22Rv1 (cell line): ENCODE measurements at regions not wholly inside any gene's neighbourhood (a gene's known extent, or its start where the extent isn't known, plus 50 kb on each side); places are given as distances from the start of the nearest gene placed in this dataset.

Experiments used
- H3K27ac ChIP-seq: fragments of 450-650 bp; 2 replicates; pipeline ENCODE4 v1.5.1; 2017
- ZFX ChIP-seq: fragments of 450-650 bp; IDR thresholded peaks from 2 replicates; pipeline ENCODE4 v1.6.1; 2017; ENCODE audit warnings: antibody characterized with exemption, borderline replicate concordance
- TF ChIP-seq, protein P1 (sequence below): fragments of 450-650 bp; IDR thresholded peaks from 2 replicates; pipeline ENCODE4 v1.5.1; 2017; ENCODE audit warnings: mild to moderate bottlenecking

DNA sequence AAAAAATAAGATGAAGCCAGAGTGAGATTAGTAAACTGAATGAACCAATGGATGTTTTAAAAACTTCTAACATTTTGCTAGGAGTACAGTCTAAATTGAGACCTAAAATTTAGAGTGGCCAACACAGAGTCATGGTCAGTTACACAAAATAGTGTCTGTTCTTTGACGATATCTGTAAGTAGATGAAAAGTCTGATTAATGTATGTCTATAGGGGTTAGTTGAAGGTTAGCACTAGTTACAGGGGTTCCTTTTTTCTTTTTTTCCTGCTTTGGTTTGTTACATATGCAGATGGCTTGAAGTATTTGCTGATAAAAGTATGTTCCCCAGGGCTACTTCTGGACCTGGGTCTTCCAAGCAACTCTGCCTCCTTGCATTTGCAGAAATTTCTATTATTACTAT, 90.1 kb upstream of the MTPN start:
- H3K27ac ChIP-seq, result no peak overlapping the region
- no peak for TF ChIP-seq ZFX
- TF ChIP-seq, protein P1, sequence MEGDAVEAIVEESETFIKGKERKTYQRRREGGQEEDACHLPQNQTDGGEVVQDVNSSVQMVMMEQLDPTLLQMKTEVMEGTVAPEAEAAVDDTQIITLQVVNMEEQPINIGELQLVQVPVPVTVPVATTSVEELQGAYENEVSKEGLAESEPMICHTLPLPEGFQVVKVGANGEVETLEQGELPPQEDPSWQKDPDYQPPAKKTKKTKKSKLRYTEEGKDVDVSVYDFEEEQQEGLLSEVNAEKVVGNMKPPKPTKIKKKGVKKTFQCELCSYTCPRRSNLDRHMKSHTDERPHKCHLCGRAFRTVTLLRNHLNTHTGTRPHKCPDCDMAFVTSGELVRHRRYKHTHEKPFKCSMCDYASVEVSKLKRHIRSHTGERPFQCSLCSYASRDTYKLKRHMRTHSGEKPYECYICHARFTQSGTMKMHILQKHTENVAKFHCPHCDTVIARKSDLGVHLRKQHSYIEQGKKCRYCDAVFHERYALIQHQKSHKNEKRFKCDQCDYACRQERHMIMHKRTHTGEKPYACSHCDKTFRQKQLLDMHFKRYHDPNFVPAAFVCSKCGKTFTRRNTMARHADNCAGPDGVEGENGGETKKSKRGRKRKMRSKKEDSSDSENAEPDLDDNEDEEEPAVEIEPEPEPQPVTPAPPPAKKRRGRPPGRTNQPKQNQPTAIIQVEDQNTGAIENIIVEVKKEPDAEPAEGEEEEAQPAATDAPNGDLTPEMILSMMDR, result no peak

DNA sequence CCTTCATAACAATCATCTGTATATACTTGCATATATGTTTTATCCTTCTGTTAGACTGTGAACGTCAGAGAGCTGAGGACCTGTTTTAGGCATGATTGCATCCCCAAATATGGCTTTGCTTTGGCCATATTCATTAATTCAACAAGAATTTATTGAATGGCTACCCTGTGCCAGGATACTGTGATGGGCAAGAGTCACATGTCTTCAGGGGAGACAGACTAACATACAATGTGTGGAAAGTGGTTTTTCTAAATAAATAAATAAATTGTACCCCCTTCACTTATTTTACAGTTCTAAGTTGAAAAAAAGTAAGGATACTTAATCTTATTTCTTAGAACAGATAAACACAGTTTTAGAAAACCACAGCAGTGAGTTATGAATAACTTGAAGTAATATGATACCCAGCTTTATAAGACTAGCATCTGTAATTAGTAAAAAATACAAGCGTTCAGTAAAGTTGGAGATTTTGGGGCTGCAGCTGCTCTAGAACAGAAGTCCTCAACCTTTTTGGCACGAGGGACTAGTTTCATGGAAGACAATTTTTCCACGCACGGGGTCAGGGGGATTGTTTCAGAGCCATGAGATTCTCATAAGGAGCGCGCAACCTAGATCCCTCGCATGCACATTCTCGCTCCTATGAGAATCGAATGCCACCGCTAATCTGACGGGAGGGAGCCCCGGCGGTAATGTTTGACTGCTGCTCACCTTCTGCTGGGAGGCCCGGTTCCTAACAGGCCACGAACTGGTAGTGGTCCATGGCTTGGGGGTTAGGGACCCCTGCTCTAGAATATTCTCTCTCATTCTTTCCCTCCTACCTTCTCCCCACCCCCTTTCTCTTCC, 89.4 kb upstream of the MTPN start:
- TF ChIP-seq, protein P1, result no peak
- TF ChIP-seq ZFX, result no peak

DNA sequence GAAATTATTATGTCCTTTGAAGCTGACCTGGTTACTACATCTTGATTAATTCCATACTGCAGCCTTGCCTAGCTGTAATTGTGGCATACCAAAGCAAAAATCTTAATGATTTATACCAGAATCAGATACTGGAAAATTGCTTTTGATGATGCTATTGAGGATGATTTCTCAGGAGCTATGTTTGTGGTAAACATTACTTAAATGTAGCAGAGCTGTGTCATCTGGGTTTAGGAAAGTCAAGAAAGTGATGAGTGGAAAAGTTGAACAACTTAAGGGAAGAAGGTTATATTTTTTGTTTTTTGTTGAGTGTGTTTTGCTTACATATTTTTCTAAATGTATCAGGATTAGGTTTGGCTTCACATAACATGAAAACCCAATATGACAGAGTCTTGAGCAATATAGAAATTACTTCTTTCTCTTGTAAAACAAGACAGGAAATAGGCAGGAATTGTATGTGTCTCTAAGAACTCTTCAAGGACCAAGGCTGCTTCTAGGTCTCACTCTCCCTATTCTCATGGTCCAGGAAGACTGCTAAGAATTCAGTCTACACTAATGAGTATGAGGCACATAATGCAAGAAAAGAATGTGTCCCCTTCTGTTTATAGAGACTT, 87.6 kb upstream of the MTPN start:
- TF ChIP-seq, protein P1, result no peak
- no peak for TF ChIP-seq ZFX
- H3K27ac ChIP-seq, result no peak overlapping the region

More for the DNA sequence above, 89.4 kb upstream of the MTPN start:
- H3K27ac ChIP-seq, result no peak overlapping the region

DNA sequence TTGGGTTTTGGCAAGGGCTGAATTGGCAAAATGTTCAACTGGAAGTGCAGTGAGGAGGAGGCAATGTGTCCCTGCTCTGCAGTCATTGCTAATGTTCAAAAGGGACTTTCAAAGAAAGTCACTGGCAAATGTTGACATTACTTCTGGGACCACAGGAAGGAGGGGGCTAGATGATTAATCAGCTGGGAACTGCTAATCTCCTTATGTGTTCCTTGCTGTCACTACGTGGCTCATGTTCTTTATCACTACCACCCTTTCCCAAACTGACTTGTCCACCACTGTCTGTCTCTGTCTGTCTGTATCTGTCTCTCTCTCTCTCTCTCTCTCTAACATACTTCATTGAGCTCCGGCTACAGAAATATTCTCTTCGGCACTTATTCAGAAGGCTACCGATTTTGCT, 86.9 kb upstream of the MTPN start:
- TF ChIP-seq ZFX, result no peak
- TF ChIP-seq, protein P1, result no peak
- H3K27ac ChIP-seq, result no peak overlapping the region

DNA sequence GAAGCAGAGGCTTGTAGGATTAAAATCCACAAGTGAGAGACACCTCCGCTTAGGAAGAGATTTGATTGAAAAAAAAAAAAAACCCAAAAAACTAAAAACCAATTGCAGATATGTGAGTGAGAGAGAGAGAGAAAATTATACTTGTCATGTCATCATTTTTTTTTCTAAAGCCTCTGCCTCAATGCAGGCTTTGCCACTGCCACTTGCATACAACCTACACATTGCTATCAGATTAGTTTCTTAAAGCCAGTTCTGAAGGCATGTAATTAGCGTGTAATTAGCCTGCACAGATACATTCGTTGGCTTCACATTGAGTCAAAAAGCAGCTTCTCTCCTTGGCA, 86.1 kb upstream of the MTPN start:
- H3K27ac ChIP-seq, result no peak overlapping the region
- no peak for TF ChIP-seq ZFX
- TF ChIP-seq, protein P1, result no peak

DNA sequence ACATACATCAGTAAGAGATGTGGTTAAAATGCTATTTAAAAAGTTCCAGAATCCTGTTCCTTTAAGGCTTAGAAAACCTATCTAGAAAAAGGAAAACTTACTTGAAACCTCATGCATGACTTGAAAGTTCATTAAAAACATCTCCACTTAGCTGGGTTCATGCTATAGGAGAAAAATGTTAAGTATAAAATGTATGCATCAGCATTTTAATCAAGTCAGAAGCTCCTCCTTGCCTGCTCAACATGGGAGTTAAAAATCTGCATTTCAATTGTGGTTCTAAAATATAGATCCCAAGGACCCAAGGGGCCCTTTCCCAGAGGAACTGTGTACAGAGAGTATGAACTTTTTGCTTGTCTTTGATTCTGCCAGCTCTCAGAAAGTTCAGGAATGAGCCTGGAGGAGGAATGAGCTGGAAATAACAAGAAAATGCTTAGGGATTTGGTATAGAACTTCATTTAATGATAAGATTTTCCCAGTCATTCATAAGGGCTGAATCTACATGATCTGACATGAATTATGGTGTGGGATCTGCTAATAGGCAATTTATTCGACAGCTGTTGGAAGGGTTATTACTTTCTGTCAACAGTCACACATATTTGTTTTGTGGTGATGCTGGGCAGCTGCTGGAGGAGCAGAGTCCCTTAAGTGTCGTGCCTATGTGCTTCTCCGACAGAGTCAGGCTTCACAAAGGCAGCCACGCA, 85.6 kb upstream of the MTPN start:
- H3K27ac ChIP-seq, result no peak overlapping the region
- TF ChIP-seq, protein P1, result no peak
- no peak for TF ChIP-seq ZFX

DNA sequence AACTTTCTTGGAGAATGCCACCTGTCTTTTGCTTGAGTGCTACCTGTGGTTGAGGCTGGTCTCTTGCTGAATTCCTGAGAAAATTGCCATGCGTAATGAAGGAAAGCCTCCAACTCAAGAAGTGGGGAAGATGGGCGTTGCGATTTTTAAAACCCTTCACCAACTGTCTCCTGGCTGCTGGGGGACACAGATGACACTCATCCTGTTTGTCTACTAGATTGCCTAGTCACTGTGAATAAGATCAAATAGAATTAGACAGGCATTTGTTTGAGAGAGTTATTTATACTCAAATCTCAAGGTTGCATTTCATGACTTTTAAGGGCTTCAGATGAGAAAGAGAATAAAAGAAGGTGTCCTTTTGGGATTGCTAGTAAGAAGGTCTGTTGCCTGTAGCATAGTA, 84.3 kb upstream of the MTPN start:
- TF ChIP-seq ZFX, result no peak
- TF ChIP-seq, protein P1, result no peak
- no peak overlapping the region for H3K27ac ChIP-seq
